ENCODE measurements at regions not wholly inside any gene's neighbourhood (a gene's known extent, or its start where the extent isn't known, plus 50 kb on each side); places are given as distances from the start of the nearest gene placed in this dataset.

GRCh38 chr4:36489798-36490197, 208.4 kb downstream of the DTHD1 start (continued):
- TF ChIP-seq, protein P1, sequence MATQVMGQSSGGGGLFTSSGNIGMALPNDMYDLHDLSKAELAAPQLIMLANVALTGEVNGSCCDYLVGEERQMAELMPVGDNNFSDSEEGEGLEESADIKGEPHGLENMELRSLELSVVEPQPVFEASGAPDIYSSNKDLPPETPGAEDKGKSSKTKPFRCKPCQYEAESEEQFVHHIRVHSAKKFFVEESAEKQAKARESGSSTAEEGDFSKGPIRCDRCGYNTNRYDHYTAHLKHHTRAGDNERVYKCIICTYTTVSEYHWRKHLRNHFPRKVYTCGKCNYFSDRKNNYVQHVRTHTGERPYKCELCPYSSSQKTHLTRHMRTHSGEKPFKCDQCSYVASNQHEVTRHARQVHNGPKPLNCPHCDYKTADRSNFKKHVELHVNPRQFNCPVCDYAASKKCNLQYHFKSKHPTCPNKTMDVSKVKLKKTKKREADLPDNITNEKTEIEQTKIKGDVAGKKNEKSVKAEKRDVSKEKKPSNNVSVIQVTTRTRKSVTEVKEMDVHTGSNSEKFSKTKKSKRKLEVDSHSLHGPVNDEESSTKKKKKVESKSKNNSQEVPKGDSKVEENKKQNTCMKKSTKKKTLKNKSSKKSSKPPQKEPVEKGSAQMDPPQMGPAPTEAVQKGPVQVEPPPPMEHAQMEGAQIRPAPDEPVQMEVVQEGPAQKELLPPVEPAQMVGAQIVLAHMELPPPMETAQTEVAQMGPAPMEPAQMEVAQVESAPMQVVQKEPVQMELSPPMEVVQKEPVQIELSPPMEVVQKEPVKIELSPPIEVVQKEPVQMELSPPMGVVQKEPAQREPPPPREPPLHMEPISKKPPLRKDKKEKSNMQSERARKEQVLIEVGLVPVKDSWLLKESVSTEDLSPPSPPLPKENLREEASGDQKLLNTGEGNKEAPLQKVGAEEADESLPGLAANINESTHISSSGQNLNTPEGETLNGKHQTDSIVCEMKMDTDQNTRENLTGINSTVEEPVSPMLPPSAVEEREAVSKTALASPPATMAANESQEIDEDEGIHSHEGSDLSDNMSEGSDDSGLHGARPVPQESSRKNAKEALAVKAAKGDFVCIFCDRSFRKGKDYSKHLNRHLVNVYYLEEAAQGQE (IDR thresholded peaks at IDR 0.05; ENCODE audit: borderline replicate concordance): no peak
- TF ChIP-seq, protein P1 (CRISPR knock-in tag; IDR thresholded peaks at IDR 0.05; ENCODE audit: low read depth): no peak

DNA sequence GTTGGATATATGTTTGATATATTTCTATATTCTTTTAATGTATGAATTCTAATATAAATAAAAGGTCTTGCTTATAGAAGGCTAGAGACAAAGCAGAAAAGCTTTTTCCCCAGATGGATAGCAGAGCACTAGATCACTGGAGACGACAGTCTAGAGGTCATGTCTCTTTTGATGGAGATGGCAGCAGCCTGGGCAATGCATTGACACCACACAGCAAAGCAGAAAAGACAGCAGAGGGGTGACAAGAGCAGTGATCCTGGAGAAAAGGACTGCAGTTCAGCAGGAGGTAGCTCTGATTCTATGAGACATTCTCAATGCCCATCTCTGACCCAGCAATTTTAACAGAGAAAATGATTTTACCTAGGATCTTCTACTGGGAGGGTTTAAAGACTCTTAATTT, 210.6 kb downstream of the DTHD1 start:
- BruUV-seq (replicated peaks): no TSS peak

More for the DNA sequence above, 210.6 kb downstream of the DTHD1 start:
- FAIRE-seq: no peak
- no peaks in the 10 kb centered on the region for H3K36me3 ChIP-seq (ENCODE audit: control insufficient read depth, insufficient read depth, low read length)
- no peaks in the 10 kb centered on the region for H3K79me2 ChIP-seq (ENCODE audit: control insufficient read depth, insufficient read depth, low read length)
- H3K4me2 ChIP-seq (ENCODE audit: insufficient read depth, low read length): no peak overlapping the region
- POLR2A ChIA-PET: no interaction called here
- no peaks in the 10 kb centered on the region for H3K9me3 ChIP-seq (replicated peaks; ENCODE audit: control insufficient read depth, insufficient read depth, low read depth, low read length)
- DNase-seq (ENCODE audit: extremely low read depth in 1 of 4, low spot score in 3 of 4): no peak
- in situ Hi-C loops (cut with MboI) (no loop called here), intact Hi-C loops (cut with micrococcal nuclease) (no loop called here)
- H3K27ac ChIP-seq (ENCODE audit: extremely low read depth, low read depth, low read length): no peak overlapping the region
- H4K20me1 ChIP-seq (replicated peaks; ENCODE audit: control insufficient read depth, insufficient read depth, low read length): no peaks in the 10 kb centered on the region
- WGBS (ENCODE audit: insufficient coverage, low coverage, missing lambda C conversion rate): 0% methylated on average over 1 of the region's 1 CpG
- H3K9me1 ChIP-seq (ENCODE audit: control insufficient read depth, insufficient read depth, low read length): no peaks in the 10 kb centered on the region
- no peak overlapping the region for H2AFZ ChIP-seq (ENCODE audit: low read depth, low read length)
- no peak overlapping the region for H3K9ac ChIP-seq (ENCODE audit: insufficient read depth in 1 of 2, low read depth in 2 of 2, low read length in 2 of 2)
- TF ChIP-seq ZNF184 (CRISPR knock-in tag; IDR thresholded peaks at IDR 0.05) (no peak), ZNF274 (IDR thresholded peaks at IDR 0.05; ENCODE audit: borderline replicate concordance, low read depth, low read length) (no peak), CTBP1 (IDR thresholded peaks at IDR 0.05; ENCODE audit: borderline replicate concordance) (no peak)
- CTCF ChIA-PET (ENCODE audit: low intra/inter-chr PET ratio): no interaction called here
- H3K4me1 ChIP-seq (replicated peaks in 1 of 2; ENCODE audit: control insufficient read depth in 2 of 2, insufficient read depth in 2 of 2, low read length in 2 of 2): no peaks in the 10 kb centered on the region
- ATAC-seq: no peak
- no peaks in the 10 kb centered on the region for H3K27me3 ChIP-seq (ENCODE audit: control insufficient read depth in 2 of 2, insufficient read depth in 2 of 2, low read length in 2 of 2)
- H3K4me3 ChIP-seq: no peak overlapping the region
